ENCODE measurements at regions not wholly inside any gene's neighbourhood (a gene's known extent, or its start where the extent isn't known, plus 50 kb on each side); places are given as distances from the start of the nearest gene placed in this dataset.

DNA sequence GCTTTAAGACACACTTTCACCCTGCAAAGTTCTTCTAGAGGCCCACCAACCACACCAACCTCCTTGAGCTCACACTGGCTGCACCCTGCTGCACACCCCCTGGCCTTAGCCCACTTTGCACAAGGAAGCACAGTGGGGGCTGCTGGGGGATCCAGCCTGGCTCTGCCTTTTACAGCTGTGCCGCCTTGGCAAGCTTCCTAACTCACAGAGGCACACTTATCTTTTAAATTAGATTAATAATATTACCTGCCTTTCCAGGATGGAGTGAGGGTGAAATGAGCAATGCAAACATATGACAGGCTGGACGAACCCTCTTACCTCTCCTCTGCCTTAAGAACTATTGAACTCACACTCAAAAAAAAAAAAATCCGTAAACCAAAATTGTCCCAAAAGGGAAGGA, 715.8 kb upstream of the ID2 start:
- no peak for TF ChIP-seq EZH2 (IDR thresholded peaks at IDR 0.05; ENCODE audit: insufficient read depth, poor library complexity, severe bottlenecking)
- no peak for TF ChIP-seq EZH2phosphoT487 (IDR thresholded peaks at IDR 0.05; ENCODE audit: insufficient read depth, low read depth)

Data from GM23248 (cell line).